ENCODE measurements at regions not wholly inside any gene's neighbourhood (a gene's known extent, or its start where the extent isn't known, plus 50 kb on each side); places are given as distances from the start of the nearest gene placed in this dataset.

- no peak for TF ChIP-seq CTCF (IDR thresholded peaks at IDR 0.05; ENCODE audit: insufficient read depth, low read length, poor library complexity, severe bottlenecking)
- TF ChIP-seq EZH2phosphoT487 (conservative IDR thresholded peaks at IDR 0.05; ENCODE audit: low read length): no peak
Measured at GRCh38 chr5:168041583-168041982, 249.9 kb upstream of the WWC1 start.

All from SU-DHL-6 (cell line).